HL-60 (cell line): ENCODE measurements at regions not wholly inside any gene's neighbourhood (a gene's known extent, or its start where the extent isn't known, plus 50 kb on each side); places are given as distances from the start of the nearest gene placed in this dataset.

Experiments
- DNase-seq, 2 experiments: peaks; one replicate each; pipeline ENCODE4 v3.0.0-alpha.2; 2010 to 2020; ENCODE audit warnings: low read depth in 1 of 2, low spot score in 1 of 2
- H3K27ac ChIP-seq: fragments of 250-450 bp; sonication (Bioruptor Pico); replicated peaks from 2 replicates; pipeline ENCODE4 v1.5.1; 2020; ENCODE audit warnings: mild to moderate bottlenecking, moderate library complexity
- H3K27me3 ChIP-seq: fragments of 250-450 bp; sonication (Bioruptor Pico); 2 replicates; pipeline ENCODE4 v1.5.1; 2021; ENCODE audit warnings: mild to moderate bottlenecking, moderate library complexity; ENCODE audit not compliant: insufficient read depth, poor library complexity, severe bottlenecking
- H3K4me3 ChIP-seq: replicated peaks from 2 replicates; pipeline ENCODE4 v1.5.1; 2011; ENCODE audit warnings: mild to moderate bottlenecking, control low read depth, low read length; ENCODE audit not compliant: insufficient read depth
- GABPA ChIP-seq: IDR thresholded peaks from 2 replicates; pipeline ENCODE4 v1.6.1; 2012; ENCODE audit warnings: low read depth
- POLR2AphosphoS5 ChIP-seq: IDR thresholded peaks from 2 replicates; pipeline ENCODE4 v1.6.1; 2012; ENCODE audit warnings: low read depth
- SPI1 ChIP-seq: IDR thresholded peaks from 2 replicates; pipeline ENCODE4 v1.6.1; 2012; ENCODE audit warnings: low read depth, mild to moderate bottlenecking, borderline replicate concordance
- TF ChIP-seq, protein P1 (sequence below): IDR thresholded peaks from 2 replicates; pipeline ENCODE4 v1.6.1; 2012; ENCODE audit warnings: low read depth; ENCODE audit not compliant: insufficient replicate concordance
- TF ChIP-seq, protein P2 (sequence below): IDR thresholded peaks from one replicate; pipeline ENCODE4 v1.5.1; 2011; ENCODE audit warnings: low read length, control low read depth, inconsistent platforms; ENCODE audit not compliant: insufficient read depth

DNA sequence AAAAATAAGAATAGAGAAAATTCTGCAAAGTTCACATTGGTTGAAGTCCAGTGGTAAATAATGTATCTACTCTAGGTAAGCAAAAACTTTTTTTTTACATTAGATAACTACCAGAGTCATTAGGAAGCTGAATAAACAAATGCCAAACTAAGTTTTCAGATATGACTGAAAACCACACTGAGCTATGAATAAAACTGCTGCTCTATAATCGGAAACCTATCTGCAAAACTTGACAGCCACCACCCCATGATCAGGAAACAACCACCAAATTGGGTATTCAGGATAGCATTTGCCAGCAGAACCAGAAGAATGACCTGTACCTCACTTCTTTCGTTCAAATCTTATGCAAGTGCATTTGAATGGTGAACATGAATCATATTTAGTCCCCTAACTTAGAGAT, 173.0 kb upstream of the TET2 start:
- no peak overlapping the region for H3K4me3 ChIP-seq
- H3K27ac ChIP-seq, result no peak overlapping the region
- H3K27me3 ChIP-seq, result no peaks in the 10 kb centered on the region
- TF ChIP-seq GABPA (no peak), POLR2AphosphoS5 (no peak), SPI1 (no peak)
- TF ChIP-seq, protein P1, sequence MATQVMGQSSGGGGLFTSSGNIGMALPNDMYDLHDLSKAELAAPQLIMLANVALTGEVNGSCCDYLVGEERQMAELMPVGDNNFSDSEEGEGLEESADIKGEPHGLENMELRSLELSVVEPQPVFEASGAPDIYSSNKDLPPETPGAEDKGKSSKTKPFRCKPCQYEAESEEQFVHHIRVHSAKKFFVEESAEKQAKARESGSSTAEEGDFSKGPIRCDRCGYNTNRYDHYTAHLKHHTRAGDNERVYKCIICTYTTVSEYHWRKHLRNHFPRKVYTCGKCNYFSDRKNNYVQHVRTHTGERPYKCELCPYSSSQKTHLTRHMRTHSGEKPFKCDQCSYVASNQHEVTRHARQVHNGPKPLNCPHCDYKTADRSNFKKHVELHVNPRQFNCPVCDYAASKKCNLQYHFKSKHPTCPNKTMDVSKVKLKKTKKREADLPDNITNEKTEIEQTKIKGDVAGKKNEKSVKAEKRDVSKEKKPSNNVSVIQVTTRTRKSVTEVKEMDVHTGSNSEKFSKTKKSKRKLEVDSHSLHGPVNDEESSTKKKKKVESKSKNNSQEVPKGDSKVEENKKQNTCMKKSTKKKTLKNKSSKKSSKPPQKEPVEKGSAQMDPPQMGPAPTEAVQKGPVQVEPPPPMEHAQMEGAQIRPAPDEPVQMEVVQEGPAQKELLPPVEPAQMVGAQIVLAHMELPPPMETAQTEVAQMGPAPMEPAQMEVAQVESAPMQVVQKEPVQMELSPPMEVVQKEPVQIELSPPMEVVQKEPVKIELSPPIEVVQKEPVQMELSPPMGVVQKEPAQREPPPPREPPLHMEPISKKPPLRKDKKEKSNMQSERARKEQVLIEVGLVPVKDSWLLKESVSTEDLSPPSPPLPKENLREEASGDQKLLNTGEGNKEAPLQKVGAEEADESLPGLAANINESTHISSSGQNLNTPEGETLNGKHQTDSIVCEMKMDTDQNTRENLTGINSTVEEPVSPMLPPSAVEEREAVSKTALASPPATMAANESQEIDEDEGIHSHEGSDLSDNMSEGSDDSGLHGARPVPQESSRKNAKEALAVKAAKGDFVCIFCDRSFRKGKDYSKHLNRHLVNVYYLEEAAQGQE, result no peak
- TF ChIP-seq, protein P2, sequence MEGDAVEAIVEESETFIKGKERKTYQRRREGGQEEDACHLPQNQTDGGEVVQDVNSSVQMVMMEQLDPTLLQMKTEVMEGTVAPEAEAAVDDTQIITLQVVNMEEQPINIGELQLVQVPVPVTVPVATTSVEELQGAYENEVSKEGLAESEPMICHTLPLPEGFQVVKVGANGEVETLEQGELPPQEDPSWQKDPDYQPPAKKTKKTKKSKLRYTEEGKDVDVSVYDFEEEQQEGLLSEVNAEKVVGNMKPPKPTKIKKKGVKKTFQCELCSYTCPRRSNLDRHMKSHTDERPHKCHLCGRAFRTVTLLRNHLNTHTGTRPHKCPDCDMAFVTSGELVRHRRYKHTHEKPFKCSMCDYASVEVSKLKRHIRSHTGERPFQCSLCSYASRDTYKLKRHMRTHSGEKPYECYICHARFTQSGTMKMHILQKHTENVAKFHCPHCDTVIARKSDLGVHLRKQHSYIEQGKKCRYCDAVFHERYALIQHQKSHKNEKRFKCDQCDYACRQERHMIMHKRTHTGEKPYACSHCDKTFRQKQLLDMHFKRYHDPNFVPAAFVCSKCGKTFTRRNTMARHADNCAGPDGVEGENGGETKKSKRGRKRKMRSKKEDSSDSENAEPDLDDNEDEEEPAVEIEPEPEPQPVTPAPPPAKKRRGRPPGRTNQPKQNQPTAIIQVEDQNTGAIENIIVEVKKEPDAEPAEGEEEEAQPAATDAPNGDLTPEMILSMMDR, result no peak
- DNase-seq, result no peak

DNA sequence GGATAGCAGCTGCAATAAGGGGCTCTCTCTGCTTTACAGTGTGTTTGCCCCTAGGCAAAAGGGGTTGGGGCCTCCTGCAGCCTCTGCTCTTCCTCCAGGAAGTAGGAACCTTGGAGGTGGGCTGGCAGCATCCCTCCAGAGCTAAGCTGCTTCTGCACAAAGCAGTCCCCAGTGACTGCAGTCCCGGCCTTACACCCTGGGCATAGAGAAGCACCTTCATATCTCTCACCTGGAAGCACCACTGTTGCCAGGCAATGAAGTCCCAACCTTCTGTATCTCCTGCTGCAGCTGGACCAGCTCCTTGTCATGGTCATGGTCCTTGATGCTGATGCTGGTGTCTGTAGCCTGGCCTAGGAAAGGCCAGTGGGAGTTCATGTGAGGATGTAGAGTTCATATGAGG, 171.1 kb upstream of the TET2 start:
- TF ChIP-seq SPI1 (no peak), GABPA (no peak), POLR2AphosphoS5 (no peak)
- TF ChIP-seq, protein P1, result no peak
- TF ChIP-seq, protein P2, result no peak
- H3K27ac ChIP-seq, result no peak overlapping the region
- no peak overlapping the region for H3K4me3 ChIP-seq
- H3K27me3 ChIP-seq, result no peaks in the 10 kb centered on the region
- DNase-seq, result no peak

DNA sequence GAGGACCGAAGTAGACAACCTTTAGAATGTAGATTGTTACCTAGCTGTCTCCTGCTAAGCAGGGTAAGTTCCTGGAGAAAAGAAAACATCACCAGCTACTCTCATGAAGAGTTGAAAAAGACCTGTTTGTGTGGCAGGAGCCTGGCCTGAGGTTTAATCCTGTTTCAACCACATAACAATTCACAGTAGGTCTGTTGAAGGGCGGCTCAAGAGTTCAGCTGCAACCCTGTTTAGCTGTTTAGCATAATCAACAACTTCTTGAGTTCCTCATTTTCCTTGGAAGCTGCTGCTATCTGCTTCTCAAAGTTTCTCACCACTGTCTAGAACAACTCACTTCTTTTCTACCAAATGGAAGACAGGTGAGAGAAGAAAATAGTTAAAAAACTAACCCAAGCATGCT, 170.4 kb upstream of the TET2 start:
- H3K4me3 ChIP-seq, result no peak overlapping the region
- peak in 1 of 2 experiments; percentile 33 for DNase-seq
- TF ChIP-seq SPI1, result peak; percentile 90; the same call in 1 of the 2 replicates
- no peak for TF ChIP-seq POLR2AphosphoS5
- TF ChIP-seq, protein P2, result no peak
- TF ChIP-seq GABPA, result no peak
- TF ChIP-seq, protein P1, result no peak
- no peak overlapping the region for H3K27ac ChIP-seq
- H3K27me3 ChIP-seq, result no peaks in the 10 kb centered on the region
